Central memory CD8-positive, alpha-beta T cell (primary cell): ENCODE measurements at regions not wholly inside any gene's neighbourhood (a gene's known extent, or its start where the extent isn't known, plus 50 kb on each side); places are given as distances from the start of the nearest gene placed in this dataset.

Experiments used
- ATAC-seq: fragments of 150-1000 bp; cut with Tn5 transposase; replicated peaks from 2 replicates; pipeline ENCODE4 v1.10.0; 2022; ENCODE audit warnings: mild to moderate bottlenecking, moderate FRiP score, moderate number of reproducible peaks; ENCODE audit not compliant: poor library complexity, severe bottlenecking; ENCODE audit errors: extremely low read depth
- DNase-seq, 2 donors: peaks; one replicate each; pipeline ENCODE4 v3.0.0; 2021; ENCODE audit warnings: low spot score in 2 of 2
- H3K27ac Mint-ChIP-seq: one replicate; pipeline ENCODE4 v1.8.0; 2022; ENCODE audit warnings: low read depth, mild to moderate bottlenecking, moderate library complexity, mixed read lengths
- H3K27me3 Mint-ChIP-seq: one replicate; pipeline ENCODE4 v1.8.0; 2022; ENCODE audit warnings: mixed read lengths
- H3K36me3 Mint-ChIP-seq: one replicate; pipeline ENCODE4 v1.8.0; 2022; ENCODE audit warnings: mild to moderate bottlenecking, moderate library complexity, mixed read lengths; ENCODE audit not compliant: insufficient read depth
- H3K4me1 Mint-ChIP-seq: one replicate; pipeline ENCODE4 v1.8.0; 2022; ENCODE audit warnings: mixed read lengths
- H3K4me3 Mint-ChIP-seq: one replicate; pipeline ENCODE4 v1.8.0; 2022; ENCODE audit warnings: mild to moderate bottlenecking, moderate library complexity, mixed read lengths
- H3K9me3 Mint-ChIP-seq: one replicate; pipeline ENCODE4 v1.8.0; 2022; ENCODE audit warnings: mixed read lengths

DNA sequence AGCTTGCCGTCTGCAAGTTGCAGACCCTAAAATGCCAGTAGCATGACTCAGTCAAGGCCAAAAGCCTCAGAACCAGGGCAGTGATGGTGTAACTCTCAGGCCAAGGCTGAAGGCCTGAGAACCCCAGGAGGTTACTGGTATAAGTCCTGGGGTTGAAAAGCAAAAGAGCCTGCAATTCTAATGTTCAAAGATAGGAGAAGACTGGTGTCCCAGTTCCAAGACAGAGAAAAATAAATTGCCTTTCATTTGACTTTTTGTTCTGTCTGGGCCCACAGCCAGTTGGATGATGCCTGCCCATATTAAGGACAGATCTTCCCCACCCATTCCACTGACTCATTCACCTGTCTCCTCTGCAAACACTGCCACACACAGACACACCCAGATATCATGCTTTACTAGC, 673.2 kb downstream of the CDH18 start:
- Mint-ChIP-seq H3K4me3 (no peak overlapping the region), H3K9me3 (peaks cover 46% of the 10 kb centered on the region), H3K27ac (no peak overlapping the region), H3K4me1 (no peaks in the 10 kb centered on the region), H3K36me3 (no peaks in the 10 kb centered on the region), H3K27me3 (no peaks in the 10 kb centered on the region)
- no peak for ATAC-seq
- no peak for DNase-seq

DNA sequence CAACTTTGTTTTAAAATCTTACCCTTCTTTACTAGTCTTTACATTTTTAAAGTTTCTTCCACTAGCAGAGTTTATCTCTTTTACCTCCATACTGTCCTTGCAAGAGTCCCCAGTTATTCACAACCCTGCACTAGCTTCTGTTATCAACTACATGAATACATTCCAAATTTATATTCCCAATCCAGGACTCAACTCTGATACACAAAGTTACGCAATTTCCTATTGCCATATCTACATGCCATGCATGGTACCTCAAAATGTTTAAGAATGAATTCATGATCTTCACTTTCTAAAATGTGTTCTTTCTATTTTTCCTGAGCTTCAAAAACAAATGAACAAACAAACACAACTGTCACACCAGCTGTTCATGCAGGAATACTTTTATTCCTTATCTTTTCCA, 668.7 kb downstream of the CDH18 start:
- no peaks in the 10 kb centered on the region for H3K27me3 Mint-ChIP-seq

DNA sequence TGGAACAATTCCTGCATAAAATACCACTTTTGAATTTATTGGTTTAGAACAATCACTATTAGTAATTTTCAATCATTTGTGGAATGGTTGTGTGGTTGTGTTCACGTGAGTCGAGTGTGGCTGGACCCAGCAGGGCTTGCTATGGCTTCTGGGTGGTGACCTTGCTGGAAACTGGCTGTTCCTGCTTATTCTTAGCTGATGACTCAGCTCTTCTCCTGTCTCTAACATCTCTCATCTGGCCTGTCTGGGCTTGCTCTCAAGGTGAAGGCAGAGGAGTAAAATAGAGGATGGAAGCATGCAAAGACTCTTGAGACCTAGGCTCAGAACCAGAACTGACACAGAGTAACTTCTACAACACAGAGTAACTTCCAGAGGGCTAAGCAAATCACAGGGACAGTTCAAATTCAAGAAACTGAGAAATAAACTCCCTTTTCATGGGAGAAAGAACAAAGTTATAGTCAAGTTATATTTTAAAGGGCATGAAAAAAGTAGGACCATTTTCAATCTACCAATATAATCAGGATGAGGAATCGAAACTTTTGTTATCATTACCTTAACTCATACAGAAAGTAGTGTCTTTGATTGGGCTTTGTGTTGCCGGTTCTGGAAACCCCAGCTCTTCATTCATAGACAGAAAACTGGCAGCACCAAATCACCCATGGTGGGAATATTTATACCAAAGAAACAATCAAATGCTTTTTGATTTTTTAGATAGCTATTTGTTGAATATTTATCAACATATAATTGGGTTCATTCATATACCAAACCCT, 665.1 kb downstream of the CDH18 start:
- Mint-ChIP-seq H3K9me3 (peaks cover 20% of the 10 kb centered on the region), H3K4me1 (no peaks in the 10 kb centered on the region), H3K27me3 (no peaks in the 10 kb centered on the region), H3K36me3 (no peaks in the 10 kb centered on the region), H3K27ac (no peak overlapping the region), H3K4me3 (no peak overlapping the region)
- ATAC-seq, result no peak
- no peak for DNase-seq

More for the DNA sequence above, 668.7 kb downstream of the CDH18 start:
- Mint-ChIP-seq H3K9me3 (peaks cover 29% of the 10 kb centered on the region), H3K36me3 (no peaks in the 10 kb centered on the region), H3K4me3 (no peak overlapping the region), H3K27ac (no peak overlapping the region), H3K4me1 (no peaks in the 10 kb centered on the region)
- DNase-seq (no peak), ATAC-seq (no peak)

- no peaks in the 10 kb centered on the region for H3K36me3 Mint-ChIP-seq
- no peaks in the 10 kb centered on the region for H3K4me1 Mint-ChIP-seq
- H3K27ac Mint-ChIP-seq, result no peak overlapping the region
- ATAC-seq, result no peak
- H3K27me3 Mint-ChIP-seq, result no peaks in the 10 kb centered on the region
- no peak overlapping the region for H3K4me3 Mint-ChIP-seq
- H3K9me3 Mint-ChIP-seq, result peaks cover 7% of the 10 kb centered on the region
- DNase-seq, result no peak
These were observed 653.7 kb downstream of the CDH18 start for GRCh38 chr5:19334278-19334677.

- Mint-ChIP-seq H3K4me3 (no peak overlapping the region), H3K27me3 (no peaks in the 10 kb centered on the region), H3K4me1 (no peaks in the 10 kb centered on the region), H3K36me3 (no peaks in the 10 kb centered on the region), H3K9me3 (peaks cover 14% of the 10 kb centered on the region), H3K27ac (no peak overlapping the region)
- DNase-seq (no peak), ATAC-seq (no peak)
These were observed 645.1 kb downstream of the CDH18 start for GRCh38 chr5:19342942-19343341.

DNA sequence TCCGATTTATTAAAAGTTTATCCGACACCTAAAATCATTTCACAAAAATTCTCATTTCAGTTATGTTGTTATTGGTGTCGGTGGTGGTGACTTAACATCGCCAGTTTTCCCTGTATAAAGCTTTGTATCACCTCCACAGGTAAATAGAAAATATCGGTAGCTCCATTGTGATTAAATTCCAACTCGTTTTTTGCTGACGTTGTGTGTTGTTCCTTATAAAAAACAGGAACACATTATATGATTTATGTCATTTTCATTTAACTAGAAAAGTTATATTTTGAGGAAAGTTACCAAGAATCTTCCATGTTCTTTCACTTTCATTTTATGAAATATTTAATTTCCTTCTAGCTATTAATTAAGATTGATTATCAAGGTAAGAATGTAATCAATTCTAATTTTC, 635.9 kb downstream of the CDH18 start:
- H3K9me3 Mint-ChIP-seq, result no peaks in the 10 kb centered on the region
- ATAC-seq, result no peak
- H3K36me3 Mint-ChIP-seq, result no peaks in the 10 kb centered on the region
- no peak for DNase-seq
- H3K27ac Mint-ChIP-seq, result no peak overlapping the region
- H3K4me1 Mint-ChIP-seq, result no peaks in the 10 kb centered on the region
- H3K4me3 Mint-ChIP-seq, result no peak overlapping the region
- no peaks in the 10 kb centered on the region for H3K27me3 Mint-ChIP-seq

- Mint-ChIP-seq H3K27me3 (no peaks in the 10 kb centered on the region), H3K9me3 (peaks cover 6% of the 10 kb centered on the region), H3K36me3 (peaks cover 2% of the 10 kb centered on the region), H3K4me1 (no peaks in the 10 kb centered on the region), H3K4me3 (no peak overlapping the region), H3K27ac (no peak overlapping the region)
- ATAC-seq, result no peak
- no peak for DNase-seq
These were observed 619.0 kb downstream of the CDH18 start for GRCh38 chr5:19369048-19369447.

GRCh38 chr5:19369561-19369960, 618.4 kb downstream of the CDH18 start:
- Mint-ChIP-seq H3K27ac (no peak overlapping the region), H3K9me3 (peaks cover 6% of the 10 kb centered on the region), H3K4me3 (no peak overlapping the region), H3K27me3 (no peaks in the 10 kb centered on the region), H3K4me1 (no peaks in the 10 kb centered on the region), H3K36me3 (peaks cover 2% of the 10 kb centered on the region)
- ATAC-seq (no peak), DNase-seq (no peak)

GRCh38 chr5:19370655-19371386, 617.2 kb downstream of the CDH18 start:
- DNase-seq (no peak), ATAC-seq (no peak)
- Mint-ChIP-seq H3K27ac (no peak overlapping the region), H3K4me1 (no peaks in the 10 kb centered on the region), H3K27me3 (no peaks in the 10 kb centered on the region), H3K4me3 (no peak overlapping the region), H3K9me3 (no peaks in the 10 kb centered on the region), H3K36me3 (peaks cover 2% of the 10 kb centered on the region)

GRCh38 chr5:19388391-19388790, 599.6 kb downstream of the CDH18 start:
- Mint-ChIP-seq H3K27ac (no peak overlapping the region), H3K9me3 (peaks cover 32% of the 10 kb centered on the region), H3K4me1 (no peaks in the 10 kb centered on the region), H3K4me3 (no peak overlapping the region), H3K27me3 (no peaks in the 10 kb centered on the region), H3K36me3 (no peaks in the 10 kb centered on the region)
- ATAC-seq, result no peak
- no peak for DNase-seq

GRCh38 chr5:19401032-19401431, 587.0 kb downstream of the CDH18 start:
- DNase-seq, result no peak
- H3K27me3 Mint-ChIP-seq, result no peaks in the 10 kb centered on the region
- H3K4me1 Mint-ChIP-seq, result no peaks in the 10 kb centered on the region
- H3K4me3 Mint-ChIP-seq, result no peak overlapping the region
- no peak overlapping the region for H3K27ac Mint-ChIP-seq
- H3K36me3 Mint-ChIP-seq, result peaks cover 1% of the 10 kb centered on the region
- H3K9me3 Mint-ChIP-seq, result no peaks in the 10 kb centered on the region
- ATAC-seq, result no peak

- ATAC-seq (no peak), DNase-seq (no peak)
- no peaks in the 10 kb centered on the region for H3K36me3 Mint-ChIP-seq
- H3K4me3 Mint-ChIP-seq, result no peak overlapping the region
- no peaks in the 10 kb centered on the region for H3K27me3 Mint-ChIP-seq
- H3K4me1 Mint-ChIP-seq, result no peaks in the 10 kb centered on the region
- H3K9me3 Mint-ChIP-seq, result peaks cover 16% of the 10 kb centered on the region
- H3K27ac Mint-ChIP-seq, result no peak overlapping the region
These were observed 581.2 kb downstream of the CDH18 start for GRCh38 chr5:19406576-19407365.
